ENCODE measurements at regions not wholly inside any gene's neighbourhood (a gene's known extent, or its start where the extent isn't known, plus 50 kb on each side); places are given as distances from the start of the nearest gene placed in this dataset.

DNA sequence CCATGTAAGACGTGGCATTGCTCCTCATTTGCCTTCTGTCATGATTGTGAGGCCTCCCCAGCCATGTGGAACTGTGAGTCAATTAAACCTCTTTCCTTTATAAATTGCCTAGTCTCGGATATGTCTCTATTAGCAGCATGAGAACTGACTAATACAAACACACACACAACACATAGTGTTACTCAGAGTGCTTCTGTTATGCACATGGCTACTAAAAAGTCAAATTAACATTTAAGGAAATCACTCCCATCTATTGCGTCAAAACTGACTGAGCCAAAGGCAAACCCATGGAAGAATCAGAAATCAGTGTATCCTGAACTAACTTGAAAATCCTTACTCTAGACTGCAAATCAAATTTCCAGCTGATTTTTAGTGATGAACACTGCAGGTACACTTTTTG is 209.2 kb downstream of the RBM26 start:
- H3K27me3 ChIP-seq (ENCODE audit: insufficient read depth, low read length, poor library complexity): no peaks in the 10 kb centered on the region
- no peak overlapping the region for H2BK120ac ChIP-seq (ENCODE audit: low read depth, low read length)
- H2AK5ac ChIP-seq (ENCODE audit: low read length): no peak overlapping the region
- H3K27ac ChIP-seq (ENCODE audit: low read depth, low read length): no peak overlapping the region
- H3K4me3 ChIP-seq (ENCODE audit: low read length): no peak overlapping the region
- no peaks in the 10 kb centered on the region for H3K79me1 ChIP-seq (ENCODE audit: low read length)
- H3K4me1 ChIP-seq (ENCODE audit: control insufficient read depth, low read depth, low read length): peaks cover 2% of the 10 kb centered on the region
- no peaks in the 10 kb centered on the region for H3K36me3 ChIP-seq (ENCODE audit: control insufficient read depth, insufficient read depth, low read length)
- no CpG with 5 or more reads among the region's 3 CpGs for WGBS (ENCODE audit: extremely low coverage, insufficient coverage, low lambda C conversion rate)
- no peaks in the 10 kb centered on the region for H3K79me2 ChIP-seq (ENCODE audit: control insufficient read depth, insufficient read depth, low read length)
- H3K23ac ChIP-seq (ENCODE audit: low read length): no peak overlapping the region
- H3K4ac ChIP-seq (ENCODE audit: low read depth, low read length): no peak overlapping the region
- no peak overlapping the region for H2BK15ac ChIP-seq (replicated peaks; ENCODE audit: low read depth)
- no peak overlapping the region for H4K5ac ChIP-seq (ENCODE audit: low read length)
- H2BK5ac ChIP-seq (ENCODE audit: low read length): no peak overlapping the region
- no peak for DNase-seq
- H3K18ac ChIP-seq (ENCODE audit: low read length): no peak overlapping the region
- no peak overlapping the region for H4K8ac ChIP-seq (ENCODE audit: low read depth, low read length)
- no peak overlapping the region for H3K9ac ChIP-seq (ENCODE audit: low read length)
- no peak overlapping the region for H3K4me2 ChIP-seq (ENCODE audit: low read length)
- no peak overlapping the region for H3K56ac ChIP-seq (ENCODE audit: low read length)

GRCh38 chr13:79196366-79196765 is 209.7 kb downstream of the RBM26 start:
- H3K36me3 ChIP-seq (ENCODE audit: control insufficient read depth, insufficient read depth, low read length): no peaks in the 10 kb centered on the region
- no peak overlapping the region for H3K18ac ChIP-seq (ENCODE audit: low read length)
- H2BK15ac ChIP-seq (replicated peaks; ENCODE audit: low read depth): no peak overlapping the region
- no peak overlapping the region for H3K4me3 ChIP-seq (ENCODE audit: low read length)
- no peak overlapping the region for H3K56ac ChIP-seq (ENCODE audit: low read length)
- H3K23ac ChIP-seq (ENCODE audit: low read length): no peak overlapping the region
- no peak overlapping the region for H3K9ac ChIP-seq (ENCODE audit: low read length)
- no peak overlapping the region for H3K4me2 ChIP-seq (ENCODE audit: low read length)
- no peaks in the 10 kb centered on the region for H3K27me3 ChIP-seq (ENCODE audit: insufficient read depth, low read length, poor library complexity)
- H4K8ac ChIP-seq (ENCODE audit: low read depth, low read length): no peak overlapping the region
- no CpG with 5 or more reads among the region's 3 CpGs for WGBS (ENCODE audit: extremely low coverage, insufficient coverage, low lambda C conversion rate)
- H3K79me1 ChIP-seq (ENCODE audit: low read length): no peaks in the 10 kb centered on the region
- H3K79me2 ChIP-seq (ENCODE audit: control insufficient read depth, insufficient read depth, low read length): no peaks in the 10 kb centered on the region
- no peak overlapping the region for H3K4ac ChIP-seq (ENCODE audit: low read depth, low read length)
- H4K5ac ChIP-seq (ENCODE audit: low read length): no peak overlapping the region
- no peak overlapping the region for H2BK5ac ChIP-seq (ENCODE audit: low read length)
- no peak overlapping the region for H2AK5ac ChIP-seq (ENCODE audit: low read length)
- H3K27ac ChIP-seq (ENCODE audit: low read depth, low read length): no peak overlapping the region
- H2BK120ac ChIP-seq (ENCODE audit: low read depth, low read length): no peak overlapping the region
- no peak for DNase-seq
- peaks cover 2% of the 10 kb centered on the region for H3K4me1 ChIP-seq (ENCODE audit: control insufficient read depth, low read depth, low read length)

DNA sequence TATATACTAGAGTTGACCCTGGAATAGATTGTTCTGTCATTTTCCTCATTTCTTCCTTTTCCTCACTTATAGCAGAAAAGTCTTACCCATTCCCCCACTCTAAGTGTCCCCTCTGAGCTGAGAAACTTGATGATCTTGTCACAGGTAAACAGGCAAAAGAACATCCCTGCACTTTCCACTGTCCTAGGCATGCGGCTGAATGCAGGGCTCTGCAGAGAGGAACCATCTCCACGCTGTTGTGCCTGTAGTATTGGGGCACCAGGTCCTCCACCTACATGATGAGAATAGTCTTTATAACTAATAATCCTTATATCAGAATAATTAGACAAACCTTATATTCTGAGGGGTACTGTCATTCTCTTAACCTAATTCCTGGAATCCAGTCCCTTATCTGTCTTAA is 211.3 kb downstream of the RBM26 start:
- Histone ChIP-seq H3K9ac (ENCODE audit: low read length) (no peak overlapping the region), H3K79me1 (ENCODE audit: low read length) (no peaks in the 10 kb centered on the region), H3K23ac (ENCODE audit: low read length) (no peak overlapping the region), H3K27me3 (ENCODE audit: insufficient read depth, low read length, poor library complexity) (no peaks in the 10 kb centered on the region), H2AK5ac (ENCODE audit: low read length) (no peak overlapping the region), H3K18ac (ENCODE audit: low read length) (no peak overlapping the region), H3K27ac (ENCODE audit: low read depth, low read length) (no peak overlapping the region), H3K36me3 (ENCODE audit: control insufficient read depth, insufficient read depth, low read length) (no peaks in the 10 kb centered on the region), H3K4ac (ENCODE audit: low read depth, low read length) (no peak overlapping the region), H4K5ac (ENCODE audit: low read length) (no peak overlapping the region), H3K4me2 (ENCODE audit: low read length) (no peak overlapping the region), H2BK5ac (ENCODE audit: low read length) (no peak overlapping the region), H4K8ac (ENCODE audit: low read depth, low read length) (no peak overlapping the region), H3K4me1 (ENCODE audit: control insufficient read depth, low read depth, low read length) (peaks cover 2% of the 10 kb centered on the region), H2BK120ac (ENCODE audit: low read depth, low read length) (no peak overlapping the region), H2BK15ac (replicated peaks; ENCODE audit: low read depth) (no peak overlapping the region), H3K4me3 (ENCODE audit: low read length) (no peak overlapping the region), H3K56ac (ENCODE audit: low read length) (no peak overlapping the region), H3K79me2 (ENCODE audit: control insufficient read depth, insufficient read depth, low read length) (no peaks in the 10 kb centered on the region)
- WGBS (ENCODE audit: extremely low coverage, insufficient coverage, low lambda C conversion rate): no CpG with 5 or more reads among the region's 2 CpGs
- no peak for DNase-seq

- H3K9ac ChIP-seq (ENCODE audit: low read length): no peak overlapping the region
- no peaks in the 10 kb centered on the region for H3K27me3 ChIP-seq (ENCODE audit: insufficient read depth, low read length, poor library complexity)
- no peaks in the 10 kb centered on the region for H3K79me1 ChIP-seq (ENCODE audit: low read length)
- no peak overlapping the region for H2BK120ac ChIP-seq (ENCODE audit: low read depth, low read length)
- no peak overlapping the region for H2BK5ac ChIP-seq (ENCODE audit: low read length)
- DNase-seq: no peak
- H3K4me2 ChIP-seq (ENCODE audit: low read length): no peak overlapping the region
- H3K4me1 ChIP-seq (ENCODE audit: control insufficient read depth, low read depth, low read length): peaks cover 2% of the 10 kb centered on the region
- H3K4me3 ChIP-seq (ENCODE audit: low read length): no peak overlapping the region
- H3K79me2 ChIP-seq (ENCODE audit: control insufficient read depth, insufficient read depth, low read length): no peaks in the 10 kb centered on the region
- no peak overlapping the region for H3K27ac ChIP-seq (ENCODE audit: low read depth, low read length)
- no peak overlapping the region for H4K8ac ChIP-seq (ENCODE audit: low read depth, low read length)
- no peak overlapping the region for H2BK15ac ChIP-seq (replicated peaks; ENCODE audit: low read depth)
- H3K36me3 ChIP-seq (ENCODE audit: control insufficient read depth, insufficient read depth, low read length): no peaks in the 10 kb centered on the region
- H3K18ac ChIP-seq (ENCODE audit: low read length): no peak overlapping the region
- WGBS (ENCODE audit: extremely low coverage, insufficient coverage, low lambda C conversion rate): no CpG with 5 or more reads among the region's 3 CpGs
- no peak overlapping the region for H2AK5ac ChIP-seq (ENCODE audit: low read length)
- H3K4ac ChIP-seq (ENCODE audit: low read depth, low read length): no peak overlapping the region
- no peak overlapping the region for H3K23ac ChIP-seq (ENCODE audit: low read length)
- no peak overlapping the region for H3K56ac ChIP-seq (ENCODE audit: low read length)
- H4K5ac ChIP-seq (ENCODE audit: low read length): no peak overlapping the region
Measured at GRCh38 chr13:79194272-79194671, 211.8 kb downstream of the RBM26 start.

- no peaks in the 10 kb centered on the region for H3K79me2 ChIP-seq (ENCODE audit: control insufficient read depth, insufficient read depth, low read length)
- DNase-seq: no peak
- no peaks in the 10 kb centered on the region for H3K36me3 ChIP-seq (ENCODE audit: control insufficient read depth, insufficient read depth, low read length)
- no peak overlapping the region for H3K23ac ChIP-seq (ENCODE audit: low read length)
- H3K27ac ChIP-seq (ENCODE audit: low read depth, low read length): no peak overlapping the region
- H2BK5ac ChIP-seq (ENCODE audit: low read length): no peak overlapping the region
- H2BK15ac ChIP-seq (replicated peaks; ENCODE audit: low read depth): no peak overlapping the region
- no peaks in the 10 kb centered on the region for H3K27me3 ChIP-seq (ENCODE audit: insufficient read depth, low read length, poor library complexity)
- no peak overlapping the region for H2AK5ac ChIP-seq (ENCODE audit: low read length)
- H3K4me2 ChIP-seq (ENCODE audit: low read length): no peak overlapping the region
- H3K56ac ChIP-seq (ENCODE audit: low read length): no peak overlapping the region
- H3K9ac ChIP-seq (ENCODE audit: low read length): no peak overlapping the region
- no peaks in the 10 kb centered on the region for H3K79me1 ChIP-seq (ENCODE audit: low read length)
- H3K18ac ChIP-seq (ENCODE audit: low read length): no peak overlapping the region
- H4K5ac ChIP-seq (ENCODE audit: low read length): no peak overlapping the region
- no peak overlapping the region for H3K4ac ChIP-seq (ENCODE audit: low read depth, low read length)
- no peak overlapping the region for H3K4me3 ChIP-seq (ENCODE audit: low read length)
- no peak overlapping the region for H2BK120ac ChIP-seq (ENCODE audit: low read depth, low read length)
- H3K4me1 ChIP-seq (ENCODE audit: control insufficient read depth, low read depth, low read length): peaks cover 2% of the 10 kb centered on the region
- no peak overlapping the region for H4K8ac ChIP-seq (ENCODE audit: low read depth, low read length)
Measured at GRCh38 chr13:79191501-79191900, 214.6 kb downstream of the RBM26 start.

GRCh38 chr13:79190932-79191331 is 215.1 kb downstream of the RBM26 start:
- H2AK5ac ChIP-seq (ENCODE audit: low read length): no peak overlapping the region
- H2BK15ac ChIP-seq (replicated peaks; ENCODE audit: low read depth): no peak overlapping the region
- no peak overlapping the region for H3K4me2 ChIP-seq (ENCODE audit: low read length)
- H2BK120ac ChIP-seq (ENCODE audit: low read depth, low read length): no peak overlapping the region
- no peaks in the 10 kb centered on the region for H3K79me2 ChIP-seq (ENCODE audit: control insufficient read depth, insufficient read depth, low read length)
- H3K27me3 ChIP-seq (ENCODE audit: insufficient read depth, low read length, poor library complexity): no peaks in the 10 kb centered on the region
- H3K4me3 ChIP-seq (ENCODE audit: low read length): no peak overlapping the region
- H3K4me1 ChIP-seq (ENCODE audit: control insufficient read depth, low read depth, low read length): peaks cover 2% of the 10 kb centered on the region
- no peak for DNase-seq
- H3K56ac ChIP-seq (ENCODE audit: low read length): no peak overlapping the region
- H3K79me1 ChIP-seq (ENCODE audit: low read length): no peaks in the 10 kb centered on the region
- H3K23ac ChIP-seq (ENCODE audit: low read length): no peak overlapping the region
- no peaks in the 10 kb centered on the region for H3K36me3 ChIP-seq (ENCODE audit: control insufficient read depth, insufficient read depth, low read length)
- no CpG with 5 or more reads among the region's 2 CpGs for WGBS (ENCODE audit: extremely low coverage, insufficient coverage, low lambda C conversion rate)
- no peak overlapping the region for H4K8ac ChIP-seq (ENCODE audit: low read depth, low read length)
- H2BK5ac ChIP-seq (ENCODE audit: low read length): no peak overlapping the region
- H3K18ac ChIP-seq (ENCODE audit: low read length): no peak overlapping the region
- no peak overlapping the region for H4K5ac ChIP-seq (ENCODE audit: low read length)
- H3K4ac ChIP-seq (ENCODE audit: low read depth, low read length): no peak overlapping the region
- no peak overlapping the region for H3K27ac ChIP-seq (ENCODE audit: low read depth, low read length)
- no peak overlapping the region for H3K9ac ChIP-seq (ENCODE audit: low read length)
